ENCODE measurements at regions not wholly inside any gene's neighbourhood (a gene's known extent, or its start where the extent isn't known, plus 50 kb on each side); places are given as distances from the start of the nearest gene placed in this dataset.

- no peak for DNase-seq
Observed at GRCh38 chr2:5465859-5466258, 226.3 kb upstream of the SOX11 start.

GRCh38 chr2:5467178-5467905, 224.8 kb upstream of the SOX11 start:
- DNase-seq: no peak

- DNase-seq: no peak
Observed at GRCh38 chr2:5472673-5473072, 219.5 kb upstream of the SOX11 start.

- DNase-seq: no peak
Observed at GRCh38 chr2:5473635-5474034, 218.5 kb upstream of the SOX11 start.

GRCh38 chr2:5474716-5475115, 217.5 kb upstream of the SOX11 start:
- DNase-seq: no peak

GRCh38 chr2:5479265-5479928, 212.8 kb upstream of the SOX11 start:
- DNase-seq: no peak

- DNase-seq: no peak
Observed at GRCh38 chr2:5482929-5483331, 209.3 kb upstream of the SOX11 start.

GRCh38 chr2:5484868-5485267, 207.3 kb upstream of the SOX11 start:
- DNase-seq: no peak

- DNase-seq: no peak
Observed at GRCh38 chr2:5491523-5491922, 200.7 kb upstream of the SOX11 start.

- DNase-seq: no peak
Observed at GRCh38 chr2:5493256-5493655, 198.9 kb upstream of the SOX11 start.

- no peak for DNase-seq
Observed at GRCh38 chr2:5494212-5494611, 198.0 kb upstream of the SOX11 start.

- DNase-seq: no peak
Observed at GRCh38 chr2:5495586-5495985, 196.6 kb upstream of the SOX11 start.

- no peak for DNase-seq
Observed at GRCh38 chr2:5497874-5498273, 194.3 kb upstream of the SOX11 start.

GRCh38 chr2:5501807-5502206, 190.4 kb upstream of the SOX11 start:
- no peak for DNase-seq

GRCh38 chr2:5502385-5502784, 189.8 kb upstream of the SOX11 start:
- DNase-seq: no peak

GRCh38 chr2:5504756-5505155, 187.4 kb upstream of the SOX11 start:
- DNase-seq: no peak

- no peak for DNase-seq
Observed at GRCh38 chr2:5507367-5507766, 184.8 kb upstream of the SOX11 start.

- DNase-seq: no peak
Observed at GRCh38 chr2:5509362-5509761, 182.8 kb upstream of the SOX11 start.

GRCh38 chr2:5510082-5510481, 182.1 kb upstream of the SOX11 start:
- no peak for DNase-seq

- no peak for DNase-seq
Observed at GRCh38 chr2:5515693-5516092, 176.5 kb upstream of the SOX11 start.

- DNase-seq: no peak
Observed at GRCh38 chr2:5519286-5519685, 172.9 kb upstream of the SOX11 start.

GRCh38 chr2:5520463-5520972, 171.7 kb upstream of the SOX11 start:
- no peak for DNase-seq

- DNase-seq: no peak
Observed at GRCh38 chr2:5521461-5521860, 170.7 kb upstream of the SOX11 start.

GRCh38 chr2:5524551-5524950, 167.6 kb upstream of the SOX11 start:
- DNase-seq: no peak

GRCh38 chr2:5528706-5529105, 163.5 kb upstream of the SOX11 start:
- no peak for DNase-seq

All from activated effector memory CD4-positive, alpha-beta T cell treated with anti-CD3 and anti-CD28 coated beads, Interleukin-2, amount 50 U/mL, for 16 hours (primary cell).